GM12878 (cell line): ENCODE measurements at regions not wholly inside any gene's neighbourhood (a gene's known extent, or its start where the extent isn't known, plus 50 kb on each side); places are given as distances from the start of the nearest gene placed in this dataset.

ENCODE experiments used
- ATAC-seq: fragments of 200-7000 bp; cut with Tn5 transposase; 3 replicates; pipeline ENCODE4 v1.9.1; 2020; ENCODE audit warnings: mild to moderate bottlenecking, moderate library complexity
- BruUV-seq: library from RNA; stranded (reverse); fragments of 400-500 nt; replicated peaks from 2 replicates; lab custom pipeline; 2021; lab: Mats Ljungman, UMichigan
- CTCF ChIA-PET: fragments of 300-600 bp; sonication (Branson Sonifier 250); formaldehyde crosslinking; extraction: SDS; loops from one replicate; lab custom pipeline; 2021; ENCODE audit warnings: inconsistent platforms; lab: Yijun Ruan, JAX
- POLR2A ChIA-PET: fragments of 350-600 bp; formaldehyde crosslinking; extraction: SDS; loops from one replicate; lab custom pipeline; 2021; ENCODE audit warnings: inconsistent platforms; lab: Charles Lee
- RAD21 ChIA-PET: fragments of 300-600 bp; sonication (Branson Sonifier 250); formaldehyde crosslinking; loops from one replicate; lab custom pipeline; 2023; ENCODE audit warnings: antibody characterized with exemption; ENCODE audit not compliant: unreplicated experiment; lab: Charles Lee
- SMC1A ChIA-PET: fragments of 300-600 bp; sonication (Branson Sonifier 250); formaldehyde crosslinking; loops from one replicate; lab custom pipeline; 2023; ENCODE audit not compliant: unreplicated experiment, uncharacterized antibody; lab: Charles Lee
- DNase-seq: peaks from one replicate; pipeline ENCODE4 v3.0.0-alpha.2; 2011; ENCODE audit warnings: low read depth, low spot score
- FAIRE-seq: peaks from 3 replicates; lab custom pipeline; 2011; peaks lifted over from hg19 to GRCh38; lab: Jason Lieb, UNC
- H2AFZ ChIP-seq: 2 replicates; pipeline ENCODE4 v1.6.0; 2011; ENCODE audit warnings: low read depth, low read length, control low read depth; ENCODE audit not compliant: control insufficient read depth
- H3K27ac ChIP-seq: 2 replicates; pipeline ENCODE4 v1.5.1; 2011; ENCODE audit warnings: control low read depth; ENCODE audit not compliant: control insufficient read depth, insufficient read depth
- H3K27me3 ChIP-seq, 2 experiments: replicated peaks in 1 of 2; 2 replicates each; pipeline versions ENCODE4 v1.6.0 to v1.6.1; 2011; ENCODE audit warnings: low read length in 1 of 2; ENCODE audit not compliant: control insufficient read depth in 2 of 2, insufficient read depth in 2 of 2
- H3K36me3 ChIP-seq, 2 experiments: 2 replicates each; pipeline ENCODE4 v1.5.1; 2011; ENCODE audit warnings: low read length in 1 of 2; ENCODE audit not compliant: control insufficient read depth in 2 of 2, insufficient read depth in 2 of 2
- H3K4me1 ChIP-seq: 2 replicates; pipeline ENCODE4 v1.6.1; 2011; ENCODE audit warnings: mild to moderate bottlenecking, low read length, moderate library complexity, mixed read lengths; ENCODE audit not compliant: control insufficient read depth, insufficient read depth
- H3K4me2 ChIP-seq: 2 replicates; pipeline ENCODE4 v1.6.0; 2011; ENCODE audit warnings: control low read depth; ENCODE audit not compliant: control insufficient read depth, insufficient read depth
- H3K4me3 ChIP-seq: fragments of 200-600 bp; sonication (generic); 2 replicates; pipeline ENCODE4 v1.5.1; 2016
- H3K79me2 ChIP-seq: 2 replicates; pipeline ENCODE4 v1.6.0; 2011; ENCODE audit warnings: low read length; ENCODE audit not compliant: control insufficient read depth, insufficient read depth
- H3K9ac ChIP-seq: 2 replicates; pipeline ENCODE4 v1.8.0; 2011; ENCODE audit warnings: low read length, control low read depth, mixed read lengths; ENCODE audit not compliant: control insufficient read depth, insufficient read depth
- H3K9me3 ChIP-seq: replicated peaks from 3 replicates; pipeline ENCODE4 v1.5.1; 2011; ENCODE audit warnings: mild to moderate bottlenecking, low read length; ENCODE audit not compliant: control insufficient read depth, insufficient read depth
- H4K20me1 ChIP-seq: 2 replicates; pipeline ENCODE4 v1.6.0; 2011; ENCODE audit not compliant: control insufficient read depth, insufficient read depth
- ASH2L ChIP-seq: fragments of 300-600, 200-600 bp; sonication (generic); IDR thresholded peaks from 2 replicates; pipeline ENCODE4 v1.6.1; 2017; ENCODE audit warnings: low read depth, mild to moderate bottlenecking, borderline replicate concordance
- BHLHE40 ChIP-seq, 2 experiments: fragments of 450-650 bp in 1 of 2; IDR thresholded peaks; 2 replicates each; pipeline ENCODE4 v1.6.1; 2011 to 2017; ENCODE audit warnings: low read depth in 2 of 2, borderline replicate concordance in 1 of 2, improper control_type of control experiment in 1 of 2, low read length in 1 of 2, mild to moderate bottlenecking in 1 of 2
- NR2F1 ChIP-seq: fragments of 450-650 bp; conservative IDR thresholded peaks from 2 replicates; pipeline ENCODE4 v1.6.1; 2017; ENCODE audit warnings: mild to moderate bottlenecking
- RELA ChIP-seq: fragments of 450-650 bp; IDR thresholded peaks from 2 replicates; pipeline ENCODE4 v1.8.0; 2014; ENCODE audit warnings: borderline replicate concordance; ENCODE audit not compliant: partially characterized antibody
- RELB ChIP-seq: fragments of 450-650 bp; IDR thresholded peaks from 2 replicates; pipeline ENCODE4 v1.6.1; 2017; ENCODE audit warnings: low read depth, mild to moderate bottlenecking, moderate library complexity
- TBL1XR1 ChIP-seq: IDR thresholded peaks from 2 replicates; pipeline ENCODE4 v1.6.1; 2012; ENCODE audit warnings: low read depth, low read length, improper control_type of control experiment
- WGBS: methylation state at CpG from one replicate; pipeline ENCODE4 v1.1.6; 2016; ENCODE audit warnings: low lambda C conversion rate; ENCODE audit not compliant: insufficient replicate concordance, insufficient coverage; ENCODE audit errors: missing lambda C conversion rate; 5-methylcytosine and 5-hydroxymethylcytosine counted together
- in situ Hi-C: fragments of 300-500 bp; cut with MboI; formaldehyde crosslinking; loops from 9 replicates; pipeline ENCODE4 v1.14.3; 2018; ENCODE audit warnings: mixed read lengths
- intact Hi-C: fragments of 100-400 bp; cut with micrococcal nuclease; formaldehyde crosslinking; loops from one replicate; pipeline ENCODE4 v1.14.2; 2022; ENCODE audit not compliant: unreplicated experiment
- TF ChIP-seq, protein P1 (sequence below): IDR thresholded peaks from 2 replicates; pipeline ENCODE4 v1.6.1; 2011; ENCODE audit warnings: borderline replicate concordance, low read depth, mild to moderate bottlenecking, moderate library complexity, mixed read lengths, low read length; ENCODE audit not compliant: insufficient read depth; ENCODE audit errors: extremely low read length
- TF ChIP-seq, protein P2 (sequence below): IDR thresholded peaks from 2 replicates; pipeline ENCODE4 v1.6.1; 2012; ENCODE audit warnings: low read depth, low read length, improper control_type of control experiment

GRCh38 chr11:112847568-112847967 is 113.7 kb upstream of the NCAM1 start (continued):
- TF ChIP-seq, protein P1, sequence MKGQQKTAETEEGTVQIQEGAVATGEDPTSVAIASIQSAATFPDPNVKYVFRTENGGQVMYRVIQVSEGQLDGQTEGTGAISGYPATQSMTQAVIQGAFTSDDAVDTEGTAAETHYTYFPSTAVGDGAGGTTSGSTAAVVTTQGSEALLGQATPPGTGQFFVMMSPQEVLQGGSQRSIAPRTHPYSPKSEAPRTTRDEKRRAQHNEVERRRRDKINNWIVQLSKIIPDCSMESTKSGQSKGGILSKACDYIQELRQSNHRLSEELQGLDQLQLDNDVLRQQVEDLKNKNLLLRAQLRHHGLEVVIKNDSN: no peak
- no peak for TF ChIP-seq ASH2L
- TF ChIP-seq, protein P2, sequence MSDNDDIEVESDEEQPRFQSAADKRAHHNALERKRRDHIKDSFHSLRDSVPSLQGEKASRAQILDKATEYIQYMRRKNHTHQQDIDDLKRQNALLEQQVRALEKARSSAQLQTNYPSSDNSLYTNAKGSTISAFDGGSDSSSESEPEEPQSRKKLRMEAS: no peak
- no peak for TF ChIP-seq RELA
- no peak for TF ChIP-seq RELB
- no peak for TF ChIP-seq TBL1XR1
- no peak for TF ChIP-seq BHLHE40 (IDR thresholded peaks at IDR 0.05; ENCODE audit: borderline replicate concordance in 1 of 2, low read depth in 2 of 2, low read length in 1 of 2)

DNA sequence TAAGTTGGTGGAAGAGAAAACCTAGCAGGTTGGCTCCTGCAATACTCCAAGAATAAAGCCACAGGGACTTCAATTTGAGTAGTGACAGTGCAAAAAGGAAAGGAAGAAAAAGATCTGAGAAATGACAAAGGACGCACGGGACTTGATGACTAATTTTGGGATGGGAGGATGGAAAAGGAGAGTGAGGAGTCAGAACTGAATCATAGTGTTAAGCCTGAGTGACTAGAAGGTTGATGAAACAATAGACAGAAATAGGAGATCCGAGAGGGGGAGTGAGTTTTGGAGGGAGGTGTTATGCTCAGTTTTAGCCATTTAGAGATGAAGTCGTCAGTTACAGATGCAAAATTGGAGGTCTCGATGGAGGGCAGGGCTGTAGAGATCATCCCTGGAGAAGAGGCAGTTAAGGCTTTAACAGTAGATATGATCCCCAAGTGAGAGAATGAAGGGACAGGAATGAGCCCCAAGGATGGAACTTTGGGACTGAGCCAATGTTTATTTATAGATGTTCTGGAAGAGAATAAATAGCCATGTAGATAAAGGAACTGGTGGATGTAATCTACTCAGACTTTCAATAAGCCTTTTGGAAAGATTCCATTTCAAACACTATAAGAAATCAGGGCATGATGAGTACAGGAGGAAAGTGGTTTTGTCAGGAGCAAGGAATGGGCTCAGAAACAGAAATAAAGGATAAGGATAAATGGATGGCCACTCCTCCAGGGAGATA is 108.9 kb upstream of the NCAM1 start:
- no peak for TF ChIP-seq NR2F1
- 14% methylated on average over 5 of the region's 5 CpGs for WGBS
- no peak for DNase-seq
- no peak for FAIRE-seq
- Histone ChIP-seq H4K20me1 (no peaks in the 10 kb centered on the region), H3K4me2 (no peak overlapping the region), H3K79me2 (no peaks in the 10 kb centered on the region), H3K4me3 (no peak overlapping the region), H3K9ac (no peak overlapping the region), H3K27ac (no peak overlapping the region), H3K36me3 (no peaks in the 10 kb centered on the region), H2AFZ (no peak overlapping the region), H3K9me3 (no peaks in the 10 kb centered on the region), H3K4me1 (no peaks in the 10 kb centered on the region), H3K27me3 (no peaks in the 10 kb centered on the region)
- ChIA-PET RAD21 (no interaction called here), SMC1A (no interaction called here), POLR2A (no interaction called here), CTCF (no interaction called here)
- in situ Hi-C loops: no loop called here
- no TSS peak for BruUV-seq
- intact Hi-C loops: no loop called here
- no peak for ATAC-seq
